Cardiac muscle cell (in vitro differentiated cells and primary cell): ENCODE measurements at regions not wholly inside any gene's neighbourhood (a gene's known extent, or its start where the extent isn't known, plus 50 kb on each side); places are given as distances from the start of the nearest gene placed in this dataset.
A peak's percentile ranks its signal among the peaks of the same experiment; 100 is the strongest.

Experiments used
- DNase-seq, 2 donors: peaks; one replicate each; pipeline versions ENCODE4 v3.0.0 to v3.0.0-alpha.2; 2010 to 2017; ENCODE audit warnings: low read depth in 1 of 2, low spot score in 1 of 2
- H3K27ac ChIP-seq: fragments of 200-600 bp; sonication (generic); 2 replicates; pipeline ENCODE4 v1.5.1; 2016
- H3K27me3 ChIP-seq: fragments of 200-600 bp; sonication (generic); 2 replicates; pipeline ENCODE4 v1.6.0; 2016; ENCODE audit warnings: control low read depth
- H3K36me3 ChIP-seq: fragments of 200-600 bp; sonication (generic); 2 replicates; pipeline ENCODE4 v1.5.1; 2016; ENCODE audit warnings: control low read depth
- H3K4me1 ChIP-seq: fragments of 200-600 bp; sonication (generic); 2 replicates; pipeline ENCODE4 v1.8.1; 2017; ENCODE audit warnings: low read depth, mild to moderate bottlenecking, mixed run types
- H3K4me3 ChIP-seq: fragments of 200-600 bp; sonication (generic); 2 replicates; pipeline ENCODE4 v1.5.1; 2016; ENCODE audit warnings: mild to moderate bottlenecking
- H3K9me3 ChIP-seq: fragments of 200-600 bp; sonication (generic); 2 replicates; pipeline ENCODE4 v1.5.1; 2017; ENCODE audit warnings: low read depth, mild to moderate bottlenecking, control low read depth
- CTCF ChIP-seq: IDR thresholded peaks from 2 replicates; pipeline ENCODE4 v1.5.1; 2012; ENCODE audit warnings: low read depth, mild to moderate bottlenecking, low read length

GRCh38 chr13:24004971-24005370 lies 107.7 kb upstream of the C1QTNF9B start:
- Histone ChIP-seq H3K27ac (no peak overlapping the region), H3K4me1 (peaks cover 22% of the 10 kb centered on the region), H3K9me3 (no peaks in the 10 kb centered on the region), H3K36me3 (no peaks in the 10 kb centered on the region), H3K27me3 (no peaks in the 10 kb centered on the region), H3K4me3 (no peak overlapping the region)
- DNase-seq: no peak
- no peak for TF ChIP-seq CTCF

- Histone ChIP-seq H3K9me3 (no peaks in the 10 kb centered on the region), H3K4me3 (no peak overlapping the region), H3K27ac (no peak overlapping the region), H3K4me1 (peaks cover 22% of the 10 kb centered on the region), H3K36me3 (no peaks in the 10 kb centered on the region), H3K27me3 (no peaks in the 10 kb centered on the region)
- DNase-seq: no peak
- TF ChIP-seq CTCF: no peak
These were observed 108.5 kb upstream of the C1QTNF9B start for GRCh38 chr13:24005755-24006281.

- H3K27ac ChIP-seq: no peak overlapping the region
- no peaks in the 10 kb centered on the region for H3K27me3 ChIP-seq
- no peak for DNase-seq
- no peaks in the 10 kb centered on the region for H3K36me3 ChIP-seq
- peaks cover 22% of the 10 kb centered on the region for H3K4me1 ChIP-seq
- H3K4me3 ChIP-seq: no peak overlapping the region
- TF ChIP-seq CTCF: no peak
- no peaks in the 10 kb centered on the region for H3K9me3 ChIP-seq
These were observed 109.4 kb upstream of the C1QTNF9B start for GRCh38 chr13:24006520-24007248.

GRCh38 chr13:24007979-24008620 lies 110.8 kb upstream of the C1QTNF9B start:
- peaks cover 22% of the 10 kb centered on the region for H3K4me1 ChIP-seq
- H3K36me3 ChIP-seq: no peaks in the 10 kb centered on the region
- H3K4me3 ChIP-seq: no peak overlapping the region
- H3K27ac ChIP-seq: no peak overlapping the region
- no peak for TF ChIP-seq CTCF
- H3K27me3 ChIP-seq: no peaks in the 10 kb centered on the region
- DNase-seq: no peak
- no peaks in the 10 kb centered on the region for H3K9me3 ChIP-seq

GRCh38 chr13:24008679-24009078 lies 111.4 kb upstream of the C1QTNF9B start:
- no peaks in the 10 kb centered on the region for H3K36me3 ChIP-seq
- no peak overlapping the region for H3K4me3 ChIP-seq
- no peak for TF ChIP-seq CTCF
- DNase-seq: peak in 1 of 2 donors; percentile 39
- H3K27me3 ChIP-seq: no peaks in the 10 kb centered on the region
- H3K27ac ChIP-seq: no peak overlapping the region
- no peaks in the 10 kb centered on the region for H3K9me3 ChIP-seq
- peaks cover 16% of the 10 kb centered on the region for H3K4me1 ChIP-seq
